NB4 (cell line): ENCODE measurements at regions not wholly inside any gene's neighbourhood (a gene's known extent, or its start where the extent isn't known, plus 50 kb on each side); places are given as distances from the start of the nearest gene placed in this dataset.

Experiments
- MYC ChIP-seq: IDR thresholded peaks from 2 replicates; pipeline ENCODE4 v1.6.1; 2011; ENCODE audit warnings: low read depth, low read length
- POLR2A ChIP-seq: IDR thresholded peaks from 2 replicates; pipeline ENCODE4 v1.6.1; 2011; ENCODE audit warnings: mild to moderate bottlenecking; ENCODE audit not compliant: insufficient read length; ENCODE audit errors: extremely low read depth

- no peak for TF ChIP-seq POLR2A
- TF ChIP-seq MYC, result no peak
Observed at GRCh38 chr2:224284134-224284946, 117.6 kb downstream of the FAM124B start.
